KMS-11 (cell line): ENCODE measurements at regions not wholly inside any gene's neighbourhood (a gene's known extent, or its start where the extent isn't known, plus 50 kb on each side); places are given as distances from the start of the nearest gene placed in this dataset.

Source experiments
- H2AFZ ChIP-seq: fragments of 200-600 bp; sonication (generic); 2 replicates; pipeline ENCODE4 v1.6.1; 2016; ENCODE audit warnings: antibody characterized with exemption, mixed run types, low read depth
- H3K27ac ChIP-seq: fragments of 200-600 bp; sonication (generic); 2 replicates; pipeline ENCODE4 v1.6.1; 2016; ENCODE audit warnings: mild to moderate bottlenecking, mixed run types
- H3K27me3 ChIP-seq: fragments of 200-600 bp; sonication (generic); 2 replicates; pipeline ENCODE4 v1.6.1; 2017; ENCODE audit warnings: mild to moderate bottlenecking, low read depth, mixed run types, moderate library complexity; ENCODE audit not compliant: insufficient read depth
- H3K36me3 ChIP-seq: fragments of 200-600 bp; sonication (generic); 2 replicates; pipeline ENCODE4 v1.6.1; 2017; ENCODE audit warnings: mild to moderate bottlenecking, mixed run types; ENCODE audit not compliant: insufficient read depth
- H3K4me1 ChIP-seq: fragments of 200-600 bp; sonication (generic); 2 replicates; pipeline ENCODE4 v1.6.1; 2016; ENCODE audit warnings: mild to moderate bottlenecking, low read depth, mixed run types; ENCODE audit not compliant: poor library complexity, severe bottlenecking
- H3K4me2 ChIP-seq: fragments of 200-600 bp; sonication (generic); 2 replicates; pipeline ENCODE4 v1.7.0; 2016; ENCODE audit warnings: mild to moderate bottlenecking, mixed run types
- H3K4me3 ChIP-seq: fragments of 200-600 bp; sonication (generic); IDR thresholded peaks from 2 replicates; pipeline ENCODE4 v1.6.1; 2017; ENCODE audit warnings: low read depth, low read length, mixed read lengths; ENCODE audit not compliant: insufficient read depth
- H3K79me2 ChIP-seq: fragments of 200-600 bp; sonication (generic); 2 replicates; pipeline ENCODE4 v1.6.1; 2016; ENCODE audit warnings: low read depth, mixed run types; ENCODE audit not compliant: insufficient read depth
- H3K9ac ChIP-seq: fragments of 200-600 bp; sonication (generic); 2 replicates; pipeline ENCODE4 v1.6.1; 2016; ENCODE audit warnings: mild to moderate bottlenecking, mixed run types
- H4K20me1 ChIP-seq: fragments of 200-600 bp; sonication (generic); 2 replicates; pipeline ENCODE4 v1.6.1; 2016; ENCODE audit warnings: mild to moderate bottlenecking, mixed run types; ENCODE audit not compliant: insufficient read depth
- TF ChIP-seq, protein P1 (sequence below): fragments of 200-600 bp; sonication (generic); conservative IDR thresholded peaks from 2 replicates; pipeline ENCODE4 v1.6.1; 2017; ENCODE audit warnings: low read depth, mild to moderate bottlenecking, antibody characterized with exemption, low read length, moderate library complexity, mixed read lengths

DNA sequence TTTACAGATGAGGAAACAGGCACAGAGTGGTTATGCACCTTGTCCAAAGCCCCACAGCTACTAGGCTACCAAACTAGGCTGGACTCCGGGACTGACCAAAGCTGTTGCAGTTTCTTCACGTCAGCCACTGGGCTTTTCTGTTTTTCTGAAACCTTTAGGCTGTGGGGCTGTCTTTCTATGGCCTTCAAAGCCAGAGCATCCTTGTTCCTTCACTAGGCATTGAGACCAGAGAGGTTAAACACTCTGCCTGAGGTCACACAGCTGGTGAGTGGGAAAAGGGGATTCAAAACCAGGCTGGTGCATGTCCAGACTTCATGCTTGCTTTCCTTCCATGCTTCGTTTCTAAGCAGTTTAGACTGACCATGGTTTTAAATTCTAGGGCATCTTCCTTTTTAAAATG, 97.5 kb upstream of the KCNG1 start:
- Histone ChIP-seq H3K9ac (no peak overlapping the region), H3K27ac (no peak overlapping the region), H3K4me3 (no peak overlapping the region), H3K27me3 (no peaks in the 10 kb centered on the region), H2AFZ (no peak overlapping the region), H3K4me1 (peaks cover 35% of the 10 kb centered on the region), H3K79me2 (no peaks in the 10 kb centered on the region), H4K20me1 (no peaks in the 10 kb centered on the region), H3K4me2 (no peak overlapping the region), H3K36me3 (no peaks in the 10 kb centered on the region)
- TF ChIP-seq, protein P1, sequence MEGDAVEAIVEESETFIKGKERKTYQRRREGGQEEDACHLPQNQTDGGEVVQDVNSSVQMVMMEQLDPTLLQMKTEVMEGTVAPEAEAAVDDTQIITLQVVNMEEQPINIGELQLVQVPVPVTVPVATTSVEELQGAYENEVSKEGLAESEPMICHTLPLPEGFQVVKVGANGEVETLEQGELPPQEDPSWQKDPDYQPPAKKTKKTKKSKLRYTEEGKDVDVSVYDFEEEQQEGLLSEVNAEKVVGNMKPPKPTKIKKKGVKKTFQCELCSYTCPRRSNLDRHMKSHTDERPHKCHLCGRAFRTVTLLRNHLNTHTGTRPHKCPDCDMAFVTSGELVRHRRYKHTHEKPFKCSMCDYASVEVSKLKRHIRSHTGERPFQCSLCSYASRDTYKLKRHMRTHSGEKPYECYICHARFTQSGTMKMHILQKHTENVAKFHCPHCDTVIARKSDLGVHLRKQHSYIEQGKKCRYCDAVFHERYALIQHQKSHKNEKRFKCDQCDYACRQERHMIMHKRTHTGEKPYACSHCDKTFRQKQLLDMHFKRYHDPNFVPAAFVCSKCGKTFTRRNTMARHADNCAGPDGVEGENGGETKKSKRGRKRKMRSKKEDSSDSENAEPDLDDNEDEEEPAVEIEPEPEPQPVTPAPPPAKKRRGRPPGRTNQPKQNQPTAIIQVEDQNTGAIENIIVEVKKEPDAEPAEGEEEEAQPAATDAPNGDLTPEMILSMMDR: no peak

DNA sequence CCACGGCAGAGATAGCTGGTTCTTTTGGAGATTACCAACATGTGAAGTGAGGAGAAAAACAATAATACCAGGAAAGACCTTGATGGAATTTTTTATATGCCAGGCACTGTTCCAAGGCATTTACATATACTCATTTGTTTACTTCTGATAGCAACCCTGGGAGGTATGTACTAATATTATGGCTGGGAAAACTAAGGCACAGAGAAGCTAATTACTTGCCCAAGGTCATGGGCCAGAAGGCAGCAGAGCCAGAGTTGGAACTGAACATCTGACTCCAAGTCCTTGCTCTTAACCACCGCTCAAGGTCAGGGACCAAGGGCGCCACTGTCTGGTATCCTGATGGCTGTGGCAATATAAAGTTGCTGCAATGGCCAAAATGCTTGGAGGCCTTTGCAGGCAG, 97.0 kb upstream of the KCNG1 start:
- H3K27ac ChIP-seq: no peak overlapping the region
- peaks cover 35% of the 10 kb centered on the region for H3K4me1 ChIP-seq
- no peak overlapping the region for H3K4me3 ChIP-seq
- no peaks in the 10 kb centered on the region for H3K79me2 ChIP-seq
- no peaks in the 10 kb centered on the region for H3K36me3 ChIP-seq
- H3K4me2 ChIP-seq: no peak overlapping the region
- no peak overlapping the region for H2AFZ ChIP-seq
- no peaks in the 10 kb centered on the region for H3K27me3 ChIP-seq
- TF ChIP-seq, protein P1: no peak
- H3K9ac ChIP-seq: no peak overlapping the region
- H4K20me1 ChIP-seq: no peaks in the 10 kb centered on the region

DNA sequence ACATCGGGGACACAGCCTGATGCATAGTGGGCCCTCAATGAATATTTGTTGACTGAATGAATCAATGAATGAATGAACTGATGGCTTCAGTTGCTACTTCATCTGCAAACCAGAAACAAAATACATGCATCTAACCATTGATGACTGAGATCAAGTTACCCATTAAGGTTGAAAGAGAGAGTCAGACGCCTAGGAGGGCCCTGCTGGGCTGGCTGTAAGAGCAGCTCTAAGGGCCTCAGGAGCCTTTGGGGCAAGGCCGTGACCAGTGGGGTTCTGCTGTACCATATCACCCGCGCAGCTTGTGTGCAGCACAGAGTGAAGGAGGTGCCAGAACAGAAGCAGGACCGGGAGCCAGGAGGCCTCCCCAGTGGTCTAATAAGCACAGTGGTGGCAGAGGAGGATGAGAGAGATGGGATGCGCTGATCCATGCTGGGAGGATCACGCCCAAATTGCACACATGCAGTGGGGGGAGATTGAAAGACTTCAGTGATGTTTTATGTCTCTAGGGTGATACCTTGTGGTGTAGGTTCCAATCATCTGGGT, 96.1 kb upstream of the KCNG1 start:
- Histone ChIP-seq H3K4me2 (no peak overlapping the region), H3K9ac (no peak overlapping the region), H3K79me2 (no peaks in the 10 kb centered on the region), H3K4me3 (no peak overlapping the region), H2AFZ (no peak overlapping the region), H3K36me3 (no peaks in the 10 kb centered on the region), H3K27ac (no peak overlapping the region), H3K27me3 (no peaks in the 10 kb centered on the region), H3K4me1 (peaks cover 32% of the 10 kb centered on the region), H4K20me1 (no peaks in the 10 kb centered on the region)
- TF ChIP-seq, protein P1: no peak

DNA sequence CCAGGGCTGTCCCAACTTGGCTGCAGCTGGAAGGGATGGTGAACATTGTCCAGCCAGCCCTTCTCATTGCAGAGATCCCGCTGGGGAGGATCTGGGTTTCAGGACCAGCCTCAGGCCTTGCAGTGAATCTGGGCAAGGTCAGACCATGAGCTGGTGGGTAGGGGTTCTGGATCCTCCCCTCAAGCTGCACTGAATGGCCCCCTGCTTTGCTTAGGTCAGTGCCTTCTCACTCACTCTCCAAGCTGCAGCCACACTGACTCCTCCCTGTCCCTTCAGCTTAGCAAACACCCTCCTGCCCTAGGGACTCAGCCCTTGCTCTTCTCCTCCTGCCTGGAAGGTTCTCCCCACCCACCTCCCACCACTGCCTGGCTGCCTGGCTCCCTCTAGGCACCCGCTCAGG, 95.3 kb upstream of the KCNG1 start:
- Histone ChIP-seq H3K4me3 (no peak overlapping the region), H3K27ac (no peak overlapping the region)

More for the DNA sequence above, 95.3 kb upstream of the KCNG1 start:
- Histone ChIP-seq H3K79me2 (no peaks in the 10 kb centered on the region), H3K4me1 (peaks cover 24% of the 10 kb centered on the region), H3K36me3 (no peaks in the 10 kb centered on the region), H3K4me2 (no peak overlapping the region), H3K9ac (no peak overlapping the region), H2AFZ (no peak overlapping the region), H4K20me1 (no peaks in the 10 kb centered on the region), H3K27me3 (no peaks in the 10 kb centered on the region)
- TF ChIP-seq, protein P1: no peak
